ENCODE measurements at regions not wholly inside any gene's neighbourhood (a gene's known extent, or its start where the extent isn't known, plus 50 kb on each side); places are given as distances from the start of the nearest gene placed in this dataset.

DNA sequence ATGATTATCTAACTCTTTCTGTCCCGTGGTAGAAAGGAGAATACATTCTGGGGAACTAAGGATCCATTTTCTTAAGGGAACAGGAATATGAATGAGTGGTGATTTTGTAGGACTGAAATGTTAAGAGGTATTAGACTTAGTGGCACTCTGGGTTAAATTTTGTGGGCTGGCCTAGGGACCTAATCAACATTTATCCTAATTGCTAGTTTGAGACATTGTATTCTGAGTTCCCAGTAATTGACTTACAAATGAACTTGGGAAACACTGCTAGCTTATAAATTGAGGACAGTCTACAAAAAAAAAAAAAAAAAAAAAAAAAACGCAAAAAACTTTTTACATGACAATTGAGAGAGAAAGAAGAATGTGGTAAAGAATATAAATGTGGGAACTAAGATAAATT is 136.6 kb upstream of the ZP4 start:
- TF ChIP-seq ZNF445 (CRISPR knock-in tag; IDR thresholded peaks at IDR 0.05; ENCODE audit: low read depth), result no peak
- TF ChIP-seq ZNF586 (CRISPR knock-in tag; conservative IDR thresholded peaks at IDR 0.05), result no peak
- no peak for TF ChIP-seq WHSC1 (IDR thresholded peaks at IDR 0.05; ENCODE audit: low read length)
- no peak for TF ChIP-seq TAF15 (IDR thresholded peaks at IDR 0.05; ENCODE audit: low read depth, low read length)
- no peak for TF ChIP-seq GATAD2A (IDR thresholded peaks at IDR 0.05)
- TF ChIP-seq PRPF4 (IDR thresholded peaks at IDR 0.05; ENCODE audit: insufficient read depth, low read depth, low read length, poor library complexity, severe bottlenecking), result no peak
- TF ChIP-seq HNRNPLL (IDR thresholded peaks at IDR 0.05; ENCODE audit: low read depth, low read length, poor library complexity, severe bottlenecking), result no peak
- TF ChIP-seq ZNF232 (CRISPR knock-in tag; IDR thresholded peaks at IDR 0.05), result no peak
- TF ChIP-seq ZKSCAN8 (CRISPR knock-in tag; IDR thresholded peaks at IDR 0.05), result no peak
- TF ChIP-seq, protein P1, sequence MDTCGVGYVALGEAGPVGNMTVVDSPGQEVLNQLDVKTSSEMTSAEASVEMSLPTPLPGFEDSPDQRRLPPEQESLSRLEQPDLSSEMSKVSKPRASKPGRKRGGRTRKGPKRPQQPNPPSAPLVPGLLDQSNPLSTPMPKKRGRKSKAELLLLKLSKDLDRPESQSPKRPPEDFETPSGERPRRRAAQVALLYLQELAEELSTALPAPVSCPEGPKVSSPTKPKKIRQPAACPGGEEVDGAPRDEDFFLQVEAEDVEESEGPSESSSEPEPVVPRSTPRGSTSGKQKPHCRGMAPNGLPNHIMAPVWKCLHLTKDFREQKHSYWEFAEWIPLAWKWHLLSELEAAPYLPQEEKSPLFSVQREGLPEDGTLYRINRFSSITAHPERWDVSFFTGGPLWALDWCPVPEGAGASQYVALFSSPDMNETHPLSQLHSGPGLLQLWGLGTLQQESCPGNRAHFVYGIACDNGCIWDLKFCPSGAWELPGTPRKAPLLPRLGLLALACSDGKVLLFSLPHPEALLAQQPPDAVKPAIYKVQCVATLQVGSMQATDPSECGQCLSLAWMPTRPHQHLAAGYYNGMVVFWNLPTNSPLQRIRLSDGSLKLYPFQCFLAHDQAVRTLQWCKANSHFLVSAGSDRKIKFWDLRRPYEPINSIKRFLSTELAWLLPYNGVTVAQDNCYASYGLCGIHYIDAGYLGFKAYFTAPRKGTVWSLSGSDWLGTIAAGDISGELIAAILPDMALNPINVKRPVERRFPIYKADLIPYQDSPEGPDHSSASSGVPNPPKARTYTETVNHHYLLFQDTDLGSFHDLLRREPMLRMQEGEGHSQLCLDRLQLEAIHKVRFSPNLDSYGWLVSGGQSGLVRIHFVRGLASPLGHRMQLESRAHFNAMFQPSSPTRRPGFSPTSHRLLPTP (IDR thresholded peaks at IDR 0.05; ENCODE audit: borderline replicate concordance, extremely low read depth, insufficient read length), result no peak
- TF ChIP-seq USF2 (CRISPR knock-in tag; IDR thresholded peaks at IDR 0.05), result no peak
- Histone ChIP-seq H2AFZ (ENCODE audit: low read depth, low read length) (no peak overlapping the region), H3K4me1 (replicated peaks in 1 of 2; ENCODE audit: control insufficient read depth in 2 of 2, insufficient read depth in 2 of 2, low read length in 2 of 2) (no peaks in the 10 kb centered on the region), H3K9ac (ENCODE audit: insufficient read depth in 1 of 2, low read depth in 2 of 2, low read length in 2 of 2) (no peak overlapping the region), H3K9me1 (ENCODE audit: control insufficient read depth, insufficient read depth, low read length) (no peaks in the 10 kb centered on the region), H3K4me2 (ENCODE audit: insufficient read depth, low read length) (no peak overlapping the region), H3K79me2 (ENCODE audit: control insufficient read depth, insufficient read depth, low read length) (no peaks in the 10 kb centered on the region), H3K36me3 (ENCODE audit: control insufficient read depth, insufficient read depth, low read length) (no peaks in the 10 kb centered on the region), H3K27ac (ENCODE audit: extremely low read depth, low read depth, low read length) (no peak overlapping the region), H4K20me1 (replicated peaks; ENCODE audit: control insufficient read depth, insufficient read depth, low read length) (no peaks in the 10 kb centered on the region), H3K9me3 (replicated peaks; ENCODE audit: control insufficient read depth, insufficient read depth, low read depth, low read length) (no peaks in the 10 kb centered on the region; the same call in 1 of the 2 replicates), H3K4me3 (no peak overlapping the region), H3K27me3 (ENCODE audit: control insufficient read depth in 2 of 2, insufficient read depth in 2 of 2, low read length in 2 of 2) (no peaks in the 10 kb centered on the region)
- 0% methylated on average over 2 of the region's 2 CpGs for WGBS (ENCODE audit: insufficient coverage, low coverage, missing lambda C conversion rate)
- DNase-seq (ENCODE audit: extremely low read depth in 1 of 4, low spot score in 3 of 4) (no peak), FAIRE-seq (no peak), ATAC-seq (no peak)
- intact Hi-C loops (cut with micrococcal nuclease) (no loop called here), in situ Hi-C loops (cut with MboI) (no loop called here)
- POLR2A ChIA-PET, result no interaction called here
- CTCF ChIA-PET (ENCODE audit: low intra/inter-chr PET ratio), result no interaction called here
- BruUV-seq (replicated peaks), result no TSS peak

Data from K562 (cell line).